GM20000 (cell line): ENCODE measurements at regions not wholly inside any gene's neighbourhood (a gene's known extent, or its start where the extent isn't known, plus 50 kb on each side); places are given as distances from the start of the nearest gene placed in this dataset.

Experiments used
- DNase-seq: peaks from one replicate; pipeline ENCODE4 v3.0.0; 2012; ENCODE audit warnings: low spot score
- CTCF ChIP-seq: IDR thresholded peaks from 2 replicates; pipeline ENCODE4 v1.5.1; 2012; ENCODE audit warnings: mild to moderate bottlenecking, control low read depth; ENCODE audit errors: extremely low read depth, missing control alignments

GRCh38 chr14:25431211-25432076, 381.5 kb upstream of the STXBP6 start:
- TF ChIP-seq CTCF = no peak
- no peak for DNase-seq

GRCh38 chr14:25430808-25431207, 380.9 kb upstream of the STXBP6 start:
- no peak for TF ChIP-seq CTCF
- no peak for DNase-seq

GRCh38 chr14:25412998-25413397, 363.1 kb upstream of the STXBP6 start:
- no peak for TF ChIP-seq CTCF
- no peak for DNase-seq

DNA sequence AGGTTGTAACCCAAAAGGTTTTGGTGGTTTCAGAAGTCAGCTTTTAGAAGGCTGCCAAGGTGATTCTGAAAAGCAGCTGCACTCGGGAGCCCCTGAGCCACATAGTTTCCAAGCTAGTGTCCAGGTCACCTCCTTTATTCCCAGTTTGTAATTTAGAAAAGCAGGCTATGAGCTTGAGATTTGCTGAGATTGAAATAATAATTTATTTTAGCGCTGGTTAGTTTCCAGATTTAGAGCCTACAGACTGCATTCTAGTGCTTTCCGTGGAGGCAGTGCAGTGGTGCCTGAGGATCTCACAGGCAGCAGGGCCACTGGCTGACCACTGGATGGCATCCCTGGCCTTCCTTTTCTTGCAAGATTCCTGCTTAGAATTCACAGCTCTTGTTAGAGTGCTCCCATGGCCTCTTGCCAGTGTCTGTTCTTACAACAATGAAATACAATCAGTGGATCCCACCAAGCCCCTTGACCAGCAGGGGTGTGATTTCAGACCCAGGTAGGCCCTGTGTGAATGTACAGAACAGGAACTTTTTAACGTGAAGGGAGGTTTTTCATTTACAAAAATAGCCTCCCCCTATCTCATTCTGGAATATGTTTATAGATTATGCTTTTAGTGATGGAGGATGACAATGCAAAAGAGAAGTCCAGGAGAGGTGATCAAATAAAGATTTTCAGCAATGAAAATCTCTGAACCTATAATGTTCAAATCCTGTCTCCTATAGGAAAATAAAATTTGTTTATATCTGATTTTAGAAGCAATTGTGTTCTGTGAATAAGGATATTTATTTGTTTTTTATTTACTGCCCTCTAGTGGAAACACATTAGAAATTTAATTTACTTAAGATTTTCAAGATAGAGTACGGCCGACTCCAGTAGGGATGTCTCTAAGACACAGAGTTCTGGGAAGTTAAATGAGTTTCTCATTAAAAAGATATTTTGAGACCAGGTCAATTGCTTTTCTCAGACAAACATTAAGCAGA, 362.1 kb upstream of the STXBP6 start:
- no peak for TF ChIP-seq CTCF
- DNase-seq = no peak

GRCh38 chr14:25406818-25407217, 356.9 kb upstream of the STXBP6 start:
- no peak for DNase-seq
- TF ChIP-seq CTCF = no peak

DNA sequence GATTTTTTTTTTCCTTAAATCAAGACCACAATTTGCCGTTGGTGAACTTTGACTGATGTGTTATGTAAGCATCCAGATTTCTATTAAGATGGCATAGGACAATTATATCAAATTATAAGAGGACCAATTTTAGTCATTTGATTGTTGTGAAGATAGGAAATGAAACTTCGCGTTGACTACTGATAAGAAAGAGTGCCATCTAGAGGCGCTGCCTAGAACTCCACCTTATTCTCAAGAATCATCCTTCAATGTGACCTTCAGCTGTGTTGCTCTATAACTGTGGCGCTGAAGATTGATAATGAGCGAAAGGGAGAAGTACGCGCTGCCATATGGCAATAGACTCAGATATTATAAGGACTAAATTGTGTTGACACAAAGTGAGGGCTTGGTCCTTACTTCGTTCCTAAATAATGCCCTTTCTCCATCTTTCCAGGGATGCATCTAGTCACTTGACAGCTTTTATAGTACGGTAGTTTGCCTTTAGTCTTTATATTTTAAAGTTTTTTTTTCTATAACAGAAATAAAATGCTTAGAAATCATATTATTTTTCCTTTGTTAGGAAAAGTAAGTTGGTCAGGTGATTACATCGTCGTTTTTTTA, 350.8 kb upstream of the STXBP6 start:
- TF ChIP-seq CTCF = peak; percentile 31
- DNase-seq = no peak
